ENCODE measurements at regions not wholly inside any gene's neighbourhood (a gene's known extent, or its start where the extent isn't known, plus 50 kb on each side); places are given as distances from the start of the nearest gene placed in this dataset.

- no peak for DNase-seq (ENCODE audit: low spot score)
Measured at GRCh38 chr2:100627330-100628300, 64.8 kb downstream of the PDCL3 start.

GRCh38 chr2:100628506-100628905 lies 65.7 kb downstream of the PDCL3 start:
- DNase-seq (ENCODE audit: low spot score) = no peak

DNA sequence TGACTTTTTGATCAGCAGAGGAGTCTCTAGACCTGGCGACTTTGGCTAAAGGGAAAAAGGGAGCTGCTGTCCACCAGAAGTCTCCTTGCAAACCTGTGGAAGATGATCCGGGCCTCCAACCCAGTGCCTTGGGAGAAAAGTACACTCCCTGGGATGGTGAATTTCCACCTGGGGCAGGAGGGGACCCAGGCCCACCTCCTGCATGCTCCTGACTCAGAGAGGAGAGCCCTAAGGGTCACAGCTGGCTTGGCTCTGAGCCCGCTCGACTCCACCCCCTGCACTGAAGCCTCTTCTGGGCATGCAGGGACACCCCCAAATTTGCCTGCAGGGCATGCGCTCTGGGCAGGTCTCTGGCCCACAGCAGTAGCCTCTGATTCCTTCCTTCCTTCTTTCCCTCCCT lies 66.5 kb downstream of the PDCL3 start:
- no peak for DNase-seq (ENCODE audit: low spot score)

GRCh38 chr2:100630473-100630977 lies 67.7 kb downstream of the PDCL3 start:
- DNase-seq (ENCODE audit: low spot score) = no peak

GRCh38 chr2:100632037-100632436 lies 69.2 kb downstream of the PDCL3 start:
- no peak for DNase-seq (ENCODE audit: low spot score)

- no peak for DNase-seq (ENCODE audit: low spot score)
Measured at GRCh38 chr2:100632759-100633158, 70.0 kb downstream of the PDCL3 start.

GRCh38 chr2:100639588-100640390 lies 77.0 kb downstream of the PDCL3 start:
- no peak for DNase-seq (ENCODE audit: low spot score)

DNA sequence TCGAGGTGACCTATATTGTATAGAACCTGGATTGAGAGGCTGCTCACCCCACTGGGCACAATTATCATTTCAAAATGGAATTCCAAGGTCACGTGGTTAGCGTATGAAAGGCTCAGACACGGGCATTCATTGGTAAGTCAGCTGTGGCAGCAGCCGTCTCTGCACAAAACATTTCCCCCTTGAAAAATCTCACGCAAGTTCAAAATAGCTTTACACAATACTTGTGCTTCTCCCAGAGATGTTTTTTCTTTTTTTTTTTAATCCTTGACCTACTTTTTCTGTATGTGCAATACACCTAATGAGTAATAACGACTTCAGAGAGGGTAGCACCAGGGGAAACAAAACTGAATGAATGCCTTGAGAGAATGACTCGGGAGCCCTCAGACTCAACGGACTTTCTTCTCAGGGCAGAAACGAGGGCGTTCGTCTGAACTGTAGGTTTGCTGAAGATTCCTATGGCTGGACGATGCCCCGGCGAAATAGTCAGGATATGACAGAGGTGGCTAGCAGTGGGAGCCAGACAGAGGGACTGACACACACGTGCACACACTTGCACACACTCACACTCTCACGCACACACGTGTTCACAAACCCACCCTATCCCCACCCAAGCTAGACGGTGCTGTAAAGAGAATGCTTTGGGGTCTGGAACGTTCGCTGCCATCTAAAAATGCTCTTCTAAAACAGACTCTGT lies 77.8 kb downstream of the PDCL3 start:
- no peak for DNase-seq (ENCODE audit: low spot score)

DNA sequence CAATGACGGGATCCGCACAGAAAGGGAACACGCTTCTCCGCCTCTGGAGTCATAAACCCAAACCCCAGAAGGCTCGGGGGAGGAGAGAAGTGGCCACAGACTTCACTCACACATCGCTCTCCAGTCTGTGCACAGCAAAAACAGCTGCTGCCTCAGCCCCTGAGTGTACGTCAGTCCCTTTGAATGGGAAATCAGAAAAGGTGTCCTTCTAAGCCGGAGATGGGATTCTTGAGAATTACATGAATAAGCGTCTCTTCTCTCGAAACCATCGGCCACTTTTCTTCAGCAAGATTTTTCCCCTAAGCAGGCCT lies 78.3 kb downstream of the PDCL3 start:
- DNase-seq (ENCODE audit: low spot score) = no peak

- no peak for DNase-seq (ENCODE audit: low spot score)
Measured at GRCh38 chr2:100642425-100642824, 79.6 kb downstream of the PDCL3 start.

GRCh38 chr2:100643467-100643866 lies 80.7 kb downstream of the PDCL3 start:
- DNase-seq (ENCODE audit: low spot score) = no peak

DNA sequence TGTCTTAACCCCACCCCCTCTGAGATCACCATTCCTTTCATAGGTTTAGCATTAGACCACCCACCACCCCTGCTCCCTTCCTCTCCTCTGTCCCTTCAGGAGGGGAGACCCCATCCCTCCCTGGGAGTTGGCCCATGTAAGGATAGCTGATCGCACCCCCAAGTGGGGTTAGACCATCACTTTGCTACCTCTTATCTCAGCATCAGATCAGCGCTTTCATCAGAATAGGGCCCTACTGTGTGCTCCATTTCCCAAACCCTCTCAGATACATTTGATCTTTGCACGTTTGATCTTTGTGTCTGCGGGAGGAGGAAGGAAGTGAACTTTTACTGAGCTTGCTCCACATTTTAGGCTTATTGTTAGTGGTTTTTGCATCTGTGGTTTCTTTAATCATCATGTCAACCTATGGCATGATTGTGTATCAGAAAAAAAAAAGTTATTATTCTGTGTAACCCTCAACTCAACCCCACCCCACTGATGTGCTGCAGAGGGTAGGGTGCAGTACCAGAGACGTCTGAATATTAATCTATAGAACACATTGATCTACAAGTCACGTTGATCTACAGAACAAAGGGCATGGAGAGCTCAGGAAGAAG lies 81.2 kb downstream of the PDCL3 start:
- no peak for DNase-seq (ENCODE audit: low spot score)

DNA sequence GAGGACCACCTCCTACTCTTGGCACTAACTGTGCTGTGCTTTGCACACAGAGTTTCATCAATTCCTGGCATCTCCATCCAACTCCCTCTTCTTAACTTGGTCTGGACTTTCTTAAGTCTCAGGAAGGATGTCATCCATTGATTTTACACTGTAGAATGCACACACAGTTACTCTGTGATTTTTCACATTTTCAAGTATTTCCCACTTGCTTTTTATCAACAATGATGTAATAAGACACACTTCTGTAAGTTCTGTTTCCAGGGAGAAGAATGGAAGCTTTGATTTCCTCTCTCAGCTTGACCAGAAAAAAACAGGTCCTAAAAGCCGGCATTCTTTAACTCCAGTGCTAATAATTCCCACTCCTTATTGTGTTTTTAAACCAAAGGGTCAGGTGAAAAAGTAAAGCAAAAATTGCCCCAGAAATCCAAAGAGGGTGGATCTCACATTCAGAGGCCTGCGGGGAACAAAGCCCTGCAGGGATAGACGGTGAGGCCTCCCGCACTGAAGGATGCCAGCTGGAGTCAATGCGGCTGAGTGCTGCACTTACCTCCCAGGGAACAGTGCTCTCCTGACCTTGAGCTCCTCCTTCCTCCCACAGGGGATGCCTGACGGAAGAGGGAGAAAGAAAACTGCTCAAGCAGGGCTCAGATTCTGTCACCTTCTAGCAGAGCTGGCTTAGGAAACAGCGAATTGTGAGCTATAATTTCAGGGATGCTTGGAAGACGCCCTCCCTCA lies 83.1 kb downstream of the PDCL3 start:
- no peak for DNase-seq (ENCODE audit: low spot score)

DNA sequence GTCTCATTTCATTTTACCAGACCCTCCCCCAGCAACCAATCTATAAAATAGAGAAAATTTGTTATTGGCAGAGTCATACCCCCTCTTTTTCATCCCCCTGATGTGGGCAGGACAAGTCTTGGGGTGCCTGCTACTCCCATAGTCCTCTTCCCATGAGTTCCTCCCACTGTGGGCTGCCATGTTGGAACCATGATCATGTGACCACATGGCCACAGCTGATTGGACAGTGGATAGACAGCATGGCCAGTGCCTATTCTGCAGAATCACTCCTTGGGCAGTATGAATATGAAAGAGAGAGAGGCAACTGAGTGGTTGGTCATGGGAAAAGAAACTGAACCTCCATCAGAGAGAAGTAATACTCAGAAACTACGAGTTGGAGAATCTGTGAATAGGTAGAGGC lies 84.9 kb downstream of the PDCL3 start:
- DNase-seq (ENCODE audit: low spot score) = no peak

DNA sequence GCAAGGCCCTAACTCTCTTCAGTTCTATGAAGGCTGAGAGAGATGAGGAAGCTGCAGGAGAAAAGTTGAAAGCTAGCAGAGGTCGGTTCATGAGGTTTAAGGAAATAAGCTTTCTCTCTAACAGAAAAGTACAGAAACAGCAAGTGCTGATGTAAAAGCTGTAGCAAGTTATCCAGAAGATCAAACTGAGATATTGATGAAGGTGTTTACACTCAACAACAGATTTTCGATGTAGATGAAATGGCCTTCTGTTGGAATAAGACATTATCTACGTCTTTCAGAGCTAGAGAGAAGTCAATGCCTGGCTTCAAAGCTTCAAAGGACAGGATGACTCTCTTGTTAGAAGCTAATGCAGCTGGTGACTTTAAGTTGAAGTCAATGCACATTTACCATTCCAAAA lies 87.4 kb downstream of the PDCL3 start:
- no peak for DNase-seq (ENCODE audit: low spot score)

DNA sequence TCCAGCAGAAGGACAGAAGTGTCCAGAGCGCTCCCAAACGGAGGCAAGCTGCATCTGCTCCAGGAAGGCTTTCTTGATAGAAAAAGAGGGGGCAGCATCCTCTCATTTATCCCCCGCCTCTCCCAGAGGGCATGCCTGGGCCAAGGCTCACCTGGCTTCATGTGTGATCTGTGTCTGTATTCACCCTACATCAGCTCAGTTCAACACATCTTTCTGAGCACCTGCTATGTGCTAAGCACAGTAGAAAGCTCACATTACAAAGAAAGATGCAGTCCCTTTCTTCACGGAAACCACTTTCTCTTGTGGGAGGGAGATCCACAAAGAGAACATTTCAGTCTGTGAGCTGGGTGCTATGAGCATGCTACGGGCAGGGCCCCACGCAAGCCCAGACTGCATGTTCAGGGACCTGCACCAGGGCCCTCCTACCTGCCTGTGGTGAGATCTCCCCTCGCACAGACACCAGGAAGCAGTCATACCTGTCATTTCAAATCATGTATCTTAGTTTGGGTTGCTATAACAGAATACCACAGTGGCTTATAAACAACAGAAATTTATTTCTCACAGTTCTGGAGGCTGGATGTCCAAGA lies 90.7 kb downstream of the PDCL3 start:
- no peak for DNase-seq (ENCODE audit: low spot score)

- DNase-seq (ENCODE audit: low spot score) = no peak
Measured at GRCh38 chr2:100654611-100655010, 91.8 kb downstream of the PDCL3 start.

DNA sequence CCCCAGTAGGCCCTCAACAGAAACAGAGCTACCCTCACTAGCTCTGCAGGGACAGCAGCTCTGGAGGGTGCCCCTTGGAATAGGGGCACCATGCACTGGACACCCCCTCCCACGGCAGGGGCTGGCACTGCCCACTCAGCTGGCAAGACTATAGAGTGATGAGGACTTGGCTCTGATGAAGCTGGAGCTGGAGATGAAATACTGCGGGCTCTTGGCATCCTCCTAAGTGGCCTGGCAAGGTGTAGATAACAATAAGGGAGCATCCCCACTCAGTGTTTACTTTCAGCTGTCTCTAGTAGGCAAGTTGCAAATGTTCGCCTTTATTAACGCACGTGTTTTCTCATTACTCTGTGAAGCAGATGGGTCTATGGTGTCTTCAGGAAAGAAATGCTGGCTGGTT lies 92.7 kb downstream of the PDCL3 start:
- no peak for DNase-seq (ENCODE audit: low spot score)

DNA sequence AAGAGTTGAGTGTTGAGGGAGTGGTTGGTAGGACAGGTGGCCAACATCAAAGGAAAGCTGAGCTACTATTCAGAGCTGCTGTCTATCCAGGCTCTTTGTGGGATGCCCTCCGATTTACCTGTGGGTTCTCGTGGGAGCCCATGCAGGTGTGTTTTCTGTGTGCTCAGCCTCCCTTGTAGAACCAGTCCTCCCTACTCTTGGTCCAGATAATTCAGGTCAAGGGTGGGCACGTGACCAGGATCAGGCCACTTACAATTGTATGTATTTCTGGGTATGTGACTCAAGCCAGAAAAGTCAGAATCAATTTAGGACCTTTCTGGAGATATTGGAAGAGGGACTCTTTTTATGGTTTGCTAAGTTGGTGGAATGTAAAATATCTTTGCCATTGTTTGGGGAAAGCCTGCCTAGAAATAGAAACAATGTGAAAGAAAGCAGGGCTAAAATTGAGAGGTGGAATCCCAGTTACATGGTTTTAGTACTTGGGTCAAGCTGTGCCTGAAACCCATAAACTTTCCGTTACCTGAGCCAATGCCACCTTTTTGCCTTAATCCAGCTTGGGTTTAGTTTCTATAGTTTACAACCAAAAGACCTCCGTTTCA lies 93.2 kb downstream of the PDCL3 start:
- no peak for DNase-seq (ENCODE audit: low spot score)

DNA sequence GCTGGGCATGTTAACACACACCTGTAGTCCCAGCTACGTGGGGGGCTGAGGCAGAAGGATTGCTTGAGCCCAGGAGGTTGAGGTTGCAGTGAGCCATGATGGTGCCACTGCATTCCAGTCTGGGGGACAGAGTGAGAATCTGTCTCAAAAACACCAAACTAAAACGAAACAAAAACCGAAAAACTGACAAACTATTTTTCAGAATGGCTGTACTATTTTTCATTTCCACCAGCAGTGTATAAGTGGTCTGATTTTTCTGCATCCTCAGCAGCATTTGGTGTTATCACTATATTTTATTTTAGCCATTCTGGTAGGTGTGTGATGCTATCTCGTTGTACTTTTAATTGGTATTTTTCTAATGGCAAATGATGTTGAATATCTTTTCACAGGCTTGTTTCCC lies 95.2 kb downstream of the PDCL3 start:
- no peak for DNase-seq (ENCODE audit: low spot score)
